Osteocyte (in vitro differentiated cells): ENCODE measurements at regions not wholly inside any gene's neighbourhood (a gene's known extent, or its start where the extent isn't known, plus 50 kb on each side); places are given as distances from the start of the nearest gene placed in this dataset.

Experiments used
- DNase-seq: peaks from one replicate; pipeline ENCODE4 v3.0.0; 2021; ENCODE audit warnings: mixed read lengths; ENCODE audit not compliant: unreplicated experiment; ENCODE audit errors: extremely low spot score
- H3K27ac Mint-ChIP-seq: one replicate; pipeline ENCODE4 v1.8.0; 2021; ENCODE audit warnings: mild to moderate bottlenecking, mixed read lengths; ENCODE audit not compliant: unreplicated experiment
- H3K27me3 Mint-ChIP-seq: one replicate; pipeline ENCODE4 v1.8.0; 2021; ENCODE audit warnings: mixed read lengths; ENCODE audit not compliant: unreplicated experiment
- H3K36me3 Mint-ChIP-seq: one replicate; pipeline ENCODE4 v1.8.0; 2021; ENCODE audit warnings: mixed read lengths; ENCODE audit not compliant: unreplicated experiment
- H3K4me1 Mint-ChIP-seq: one replicate; pipeline ENCODE4 v1.8.0; 2021; ENCODE audit warnings: mixed read lengths; ENCODE audit not compliant: unreplicated experiment
- H3K4me3 Mint-ChIP-seq: one replicate; pipeline ENCODE4 v1.8.0; 2021; ENCODE audit warnings: mild to moderate bottlenecking, moderate library complexity, mixed read lengths; ENCODE audit not compliant: unreplicated experiment
- H3K9me3 Mint-ChIP-seq: one replicate; pipeline ENCODE4 v1.8.0; 2021; ENCODE audit warnings: mixed read lengths; ENCODE audit not compliant: unreplicated experiment
- TF ChIP-seq, protein P1 (sequence below): fragments of 200-600 bp; sonication (generic); IDR thresholded peaks from 2 replicates; pipeline ENCODE4 v1.5.0; 2021; ENCODE audit warnings: antibody characterized with exemption, mild to moderate bottlenecking, moderate library complexity

DNA sequence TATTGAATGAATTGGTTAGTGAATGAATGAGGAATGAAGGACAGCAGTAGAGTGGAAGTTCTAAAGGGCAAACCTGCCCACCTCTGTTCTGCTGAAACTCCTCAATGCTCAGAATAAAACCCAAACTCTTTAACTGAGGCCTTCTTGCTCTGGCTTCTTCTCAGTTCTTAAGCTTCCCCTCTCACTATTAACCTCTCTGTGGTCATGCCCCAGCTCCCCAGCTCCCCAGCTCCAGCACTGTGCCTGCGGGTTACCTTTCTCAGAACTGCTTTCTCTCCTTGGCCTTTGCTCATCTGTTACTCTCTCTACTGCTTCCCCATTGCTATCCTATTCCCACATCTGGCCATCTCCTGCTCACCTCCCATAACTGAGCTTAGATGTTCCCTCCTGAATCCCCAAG, 137.4 kb downstream of the NXPE2 start:
- Mint-ChIP-seq H3K4me1 (no peaks in the 10 kb centered on the region), H3K9me3 (no peaks in the 10 kb centered on the region), H3K36me3 (no peaks in the 10 kb centered on the region), H3K4me3 (no peak overlapping the region), H3K27ac (no peak overlapping the region), H3K27me3 (no peaks in the 10 kb centered on the region)
- no peak for DNase-seq
- TF ChIP-seq, protein P1, sequence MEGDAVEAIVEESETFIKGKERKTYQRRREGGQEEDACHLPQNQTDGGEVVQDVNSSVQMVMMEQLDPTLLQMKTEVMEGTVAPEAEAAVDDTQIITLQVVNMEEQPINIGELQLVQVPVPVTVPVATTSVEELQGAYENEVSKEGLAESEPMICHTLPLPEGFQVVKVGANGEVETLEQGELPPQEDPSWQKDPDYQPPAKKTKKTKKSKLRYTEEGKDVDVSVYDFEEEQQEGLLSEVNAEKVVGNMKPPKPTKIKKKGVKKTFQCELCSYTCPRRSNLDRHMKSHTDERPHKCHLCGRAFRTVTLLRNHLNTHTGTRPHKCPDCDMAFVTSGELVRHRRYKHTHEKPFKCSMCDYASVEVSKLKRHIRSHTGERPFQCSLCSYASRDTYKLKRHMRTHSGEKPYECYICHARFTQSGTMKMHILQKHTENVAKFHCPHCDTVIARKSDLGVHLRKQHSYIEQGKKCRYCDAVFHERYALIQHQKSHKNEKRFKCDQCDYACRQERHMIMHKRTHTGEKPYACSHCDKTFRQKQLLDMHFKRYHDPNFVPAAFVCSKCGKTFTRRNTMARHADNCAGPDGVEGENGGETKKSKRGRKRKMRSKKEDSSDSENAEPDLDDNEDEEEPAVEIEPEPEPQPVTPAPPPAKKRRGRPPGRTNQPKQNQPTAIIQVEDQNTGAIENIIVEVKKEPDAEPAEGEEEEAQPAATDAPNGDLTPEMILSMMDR = no peak

DNA sequence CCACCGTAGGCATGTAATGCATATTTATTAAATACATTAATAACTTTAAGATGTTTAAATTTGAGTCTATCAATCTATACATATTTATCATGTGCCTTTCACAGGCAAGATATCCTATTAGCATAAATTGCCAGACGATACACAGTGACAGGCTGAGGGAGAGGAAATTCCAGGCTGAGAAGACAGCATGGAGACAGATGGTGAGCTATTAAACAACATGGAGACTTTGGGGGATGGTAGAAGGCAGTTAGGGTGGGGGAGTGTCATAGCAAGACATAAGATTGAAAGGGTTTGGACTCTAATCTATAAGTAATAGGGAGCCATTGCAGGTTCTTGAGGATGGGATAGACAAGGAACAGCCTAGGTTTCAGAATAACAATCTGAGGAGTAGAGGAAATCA, 138.5 kb downstream of the NXPE2 start:
- TF ChIP-seq, protein P1 = no peak
- no peaks in the 10 kb centered on the region for H3K4me1 Mint-ChIP-seq
- no peaks in the 10 kb centered on the region for H3K27me3 Mint-ChIP-seq
- H3K27ac Mint-ChIP-seq = no peak overlapping the region
- no peak overlapping the region for H3K4me3 Mint-ChIP-seq
- H3K36me3 Mint-ChIP-seq = no peaks in the 10 kb centered on the region
- DNase-seq = no peak
- no peaks in the 10 kb centered on the region for H3K9me3 Mint-ChIP-seq

DNA sequence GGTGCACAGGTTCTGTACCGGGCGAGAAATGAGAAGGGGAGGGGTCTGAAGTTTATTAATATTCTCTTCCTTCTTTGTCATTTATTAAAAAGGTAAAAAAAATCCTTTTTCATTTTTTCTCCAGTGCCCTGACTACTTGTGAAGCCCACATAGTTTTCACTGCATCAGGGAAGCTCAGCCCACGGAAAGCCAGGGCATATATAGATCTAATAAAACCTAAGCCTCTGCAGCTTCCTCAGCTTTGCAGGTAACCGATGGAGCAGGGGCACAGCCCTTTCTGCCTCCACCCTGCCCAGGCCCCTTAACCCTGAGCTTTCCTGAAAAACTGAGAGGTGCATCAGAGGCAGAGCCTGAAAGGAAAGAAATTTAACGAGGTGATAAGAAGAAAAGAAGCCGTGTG, 140.1 kb downstream of the NXPE2 start:
- no peaks in the 10 kb centered on the region for H3K36me3 Mint-ChIP-seq
- H3K27me3 Mint-ChIP-seq = no peaks in the 10 kb centered on the region
- no peak overlapping the region for H3K4me3 Mint-ChIP-seq
- DNase-seq = no peak
- TF ChIP-seq, protein P1 = no peak
- no peak overlapping the region for H3K27ac Mint-ChIP-seq
- peaks cover 1% of the 10 kb centered on the region for H3K9me3 Mint-ChIP-seq
- H3K4me1 Mint-ChIP-seq = no peaks in the 10 kb centered on the region

DNA sequence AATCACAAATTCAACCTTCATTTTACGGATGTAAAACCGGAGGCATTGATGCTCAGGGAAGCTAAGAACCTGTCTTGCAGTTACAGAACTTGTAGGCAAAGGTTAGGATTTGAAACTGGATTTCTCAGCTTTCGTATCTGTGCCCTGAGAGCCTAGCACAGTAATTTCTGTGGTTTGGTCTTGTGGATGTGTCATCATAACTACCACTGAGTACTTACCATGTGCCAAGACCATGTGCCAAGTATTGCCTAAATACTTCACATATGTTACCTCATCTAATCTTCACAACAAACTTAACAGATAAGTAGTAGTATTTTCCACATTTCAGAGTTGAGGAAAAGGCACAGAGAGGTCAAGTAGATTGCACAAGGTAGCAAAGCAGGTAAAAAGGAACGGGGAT, 140.7 kb downstream of the NXPE2 start:
- no peaks in the 10 kb centered on the region for H3K27me3 Mint-ChIP-seq
- peaks cover 8% of the 10 kb centered on the region for H3K9me3 Mint-ChIP-seq
- TF ChIP-seq, protein P1 = no peak
- no peak for DNase-seq
- no peak overlapping the region for H3K4me3 Mint-ChIP-seq
- H3K4me1 Mint-ChIP-seq = no peaks in the 10 kb centered on the region
- no peaks in the 10 kb centered on the region for H3K36me3 Mint-ChIP-seq
- no peak overlapping the region for H3K27ac Mint-ChIP-seq

DNA sequence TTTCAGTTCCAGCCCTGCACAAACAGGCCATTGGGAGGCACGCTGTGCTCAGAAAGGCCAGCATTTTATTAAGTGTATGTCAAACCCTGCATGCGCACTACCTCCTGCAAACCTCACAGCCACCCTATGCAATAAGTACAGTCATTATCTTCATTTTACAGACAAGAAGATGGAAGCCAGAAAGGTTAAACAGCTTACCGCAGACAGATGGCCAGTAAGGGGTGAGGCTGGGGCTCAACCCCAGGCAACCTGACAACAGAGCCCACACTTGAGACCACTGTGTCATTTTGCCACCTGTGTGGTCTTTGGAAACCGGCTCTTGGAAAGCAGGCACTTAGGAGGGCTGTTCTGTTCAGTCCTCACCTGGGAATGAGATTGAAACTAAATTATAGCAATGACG, 142.3 kb downstream of the NXPE2 start:
- no peak for DNase-seq
- Mint-ChIP-seq H3K27me3 (no peaks in the 10 kb centered on the region), H3K27ac (no peak overlapping the region), H3K4me3 (no peak overlapping the region), H3K9me3 (peaks cover 8% of the 10 kb centered on the region), H3K4me1 (no peaks in the 10 kb centered on the region), H3K36me3 (no peaks in the 10 kb centered on the region)
- TF ChIP-seq, protein P1 = no peak
